DND-41 (cell line): ENCODE measurements at regions not wholly inside any gene's neighbourhood (a gene's known extent, or its start where the extent isn't known, plus 50 kb on each side); places are given as distances from the start of the nearest gene placed in this dataset.

Source experiments
- ATAC-seq: fragments of 200-7000 bp; cut with Tn5 transposase; 3 replicates; pipeline ENCODE4 v1.9.1; 2021; ENCODE audit warnings: low read depth; ENCODE audit not compliant: insufficient read depth
- DNase-seq: peaks from one replicate; pipeline ENCODE4 v3.0.0-alpha.2; 2020
- H2AFZ ChIP-seq: 2 replicates; pipeline ENCODE4 v1.6.0; 2012; ENCODE audit warnings: low read depth, low read length
- H3K27ac ChIP-seq: 2 replicates; pipeline ENCODE4 v1.5.1; 2012; ENCODE audit warnings: low read length, inconsistent platforms
- H3K27me3 ChIP-seq: fragments of 200-600 bp; sonication (generic); 2 replicates; pipeline ENCODE4 v1.6.0; 2012; ENCODE audit warnings: low read length, mild to moderate bottlenecking, inconsistent platforms; ENCODE audit not compliant: insufficient read depth, poor library complexity
- H3K36me3 ChIP-seq: 2 replicates; pipeline ENCODE4 v1.5.1; 2012; ENCODE audit warnings: low read length, inconsistent platforms; ENCODE audit not compliant: insufficient read depth
- H3K4me1 ChIP-seq: 2 replicates; pipeline ENCODE4 v1.5.1; 2012; ENCODE audit warnings: mild to moderate bottlenecking, low read length; ENCODE audit not compliant: insufficient read depth
- H3K4me2 ChIP-seq: 2 replicates; pipeline ENCODE4 v1.6.0; 2012; ENCODE audit warnings: mild to moderate bottlenecking, moderate library complexity, low read length, inconsistent platforms; ENCODE audit not compliant: insufficient read depth
- H3K4me3 ChIP-seq, 2 experiments: fragments of 200-600 bp in 1 of 2; shearing (Covaris generic) in 1 of 2; 2 replicates each; pipeline ENCODE4 v1.5.1; 2012 to 2016; ENCODE audit warnings: inconsistent platforms in 2 of 2, low read length in 2 of 2, mild to moderate bottlenecking in 2 of 2, low read depth in 1 of 2, moderate library complexity in 1 of 2
- H3K79me2 ChIP-seq: 2 replicates; pipeline ENCODE4 v1.6.0; 2012; ENCODE audit warnings: low read length, inconsistent platforms; ENCODE audit not compliant: insufficient read depth
- H3K9ac ChIP-seq: 2 replicates; pipeline ENCODE4 v1.6.0; 2012; ENCODE audit warnings: low read depth, mild to moderate bottlenecking, inconsistent platforms, low read length, moderate library complexity
- H3K9me3 ChIP-seq: 2 replicates; pipeline ENCODE4 v1.5.1; 2012; ENCODE audit warnings: low read length, moderate library complexity, mild to moderate bottlenecking, inconsistent platforms; ENCODE audit not compliant: insufficient read depth, severe bottlenecking
- H4K20me1 ChIP-seq: 2 replicates; pipeline ENCODE4 v1.6.0; 2012; ENCODE audit warnings: low read length; ENCODE audit not compliant: insufficient read depth
- EZH2 ChIP-seq: IDR thresholded peaks from 3 replicates; pipeline ENCODE4 v1.6.1; 2012; ENCODE audit warnings: borderline replicate concordance, low read depth, mild to moderate bottlenecking, moderate library complexity, low read length, inconsistent platforms; ENCODE audit not compliant: severe bottlenecking
- TF ChIP-seq, protein P1 (sequence below): IDR thresholded peaks from 2 replicates; pipeline ENCODE4 v1.5.1; 2012; ENCODE audit warnings: borderline replicate concordance, low read length, moderate library complexity, mild to moderate bottlenecking; ENCODE audit not compliant: poor library complexity, severe bottlenecking; ENCODE audit errors: extremely low read depth

DNA sequence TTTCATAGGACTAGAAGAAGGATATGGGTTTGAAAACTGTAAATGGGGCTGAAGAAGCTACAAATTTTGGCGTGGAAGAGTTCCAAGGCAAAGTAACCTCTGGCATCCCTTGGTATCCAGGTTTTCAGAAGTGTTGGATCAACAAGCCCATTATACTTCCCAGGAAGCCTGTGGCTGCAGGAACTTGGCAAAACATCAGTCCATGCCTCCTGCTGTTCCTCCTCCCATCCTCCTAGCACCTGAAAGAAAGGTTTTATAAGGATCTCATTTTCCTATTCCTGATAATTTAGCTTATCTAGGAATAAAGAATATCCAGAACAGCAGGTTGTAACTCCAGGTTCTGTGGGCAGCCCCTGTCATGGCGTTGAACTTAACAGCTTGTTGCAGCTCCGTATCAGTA is 72.5 kb upstream of the LPAR1 start:
- ATAC-seq (no peak), DNase-seq (no peak)
- TF ChIP-seq EZH2 = no peak
- TF ChIP-seq, protein P1, sequence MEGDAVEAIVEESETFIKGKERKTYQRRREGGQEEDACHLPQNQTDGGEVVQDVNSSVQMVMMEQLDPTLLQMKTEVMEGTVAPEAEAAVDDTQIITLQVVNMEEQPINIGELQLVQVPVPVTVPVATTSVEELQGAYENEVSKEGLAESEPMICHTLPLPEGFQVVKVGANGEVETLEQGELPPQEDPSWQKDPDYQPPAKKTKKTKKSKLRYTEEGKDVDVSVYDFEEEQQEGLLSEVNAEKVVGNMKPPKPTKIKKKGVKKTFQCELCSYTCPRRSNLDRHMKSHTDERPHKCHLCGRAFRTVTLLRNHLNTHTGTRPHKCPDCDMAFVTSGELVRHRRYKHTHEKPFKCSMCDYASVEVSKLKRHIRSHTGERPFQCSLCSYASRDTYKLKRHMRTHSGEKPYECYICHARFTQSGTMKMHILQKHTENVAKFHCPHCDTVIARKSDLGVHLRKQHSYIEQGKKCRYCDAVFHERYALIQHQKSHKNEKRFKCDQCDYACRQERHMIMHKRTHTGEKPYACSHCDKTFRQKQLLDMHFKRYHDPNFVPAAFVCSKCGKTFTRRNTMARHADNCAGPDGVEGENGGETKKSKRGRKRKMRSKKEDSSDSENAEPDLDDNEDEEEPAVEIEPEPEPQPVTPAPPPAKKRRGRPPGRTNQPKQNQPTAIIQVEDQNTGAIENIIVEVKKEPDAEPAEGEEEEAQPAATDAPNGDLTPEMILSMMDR = no peak
- no peaks in the 10 kb centered on the region for H3K79me2 ChIP-seq
- H3K27me3 ChIP-seq = no peaks in the 10 kb centered on the region
- no peak overlapping the region for H3K4me3 ChIP-seq
- H3K9ac ChIP-seq = no peak overlapping the region
- H4K20me1 ChIP-seq = no peaks in the 10 kb centered on the region
- H3K4me2 ChIP-seq = no peak overlapping the region
- H2AFZ ChIP-seq = no peak overlapping the region
- no peaks in the 10 kb centered on the region for H3K4me1 ChIP-seq
- H3K9me3 ChIP-seq = no peaks in the 10 kb centered on the region
- no peaks in the 10 kb centered on the region for H3K36me3 ChIP-seq
- no peak overlapping the region for H3K27ac ChIP-seq

DNA sequence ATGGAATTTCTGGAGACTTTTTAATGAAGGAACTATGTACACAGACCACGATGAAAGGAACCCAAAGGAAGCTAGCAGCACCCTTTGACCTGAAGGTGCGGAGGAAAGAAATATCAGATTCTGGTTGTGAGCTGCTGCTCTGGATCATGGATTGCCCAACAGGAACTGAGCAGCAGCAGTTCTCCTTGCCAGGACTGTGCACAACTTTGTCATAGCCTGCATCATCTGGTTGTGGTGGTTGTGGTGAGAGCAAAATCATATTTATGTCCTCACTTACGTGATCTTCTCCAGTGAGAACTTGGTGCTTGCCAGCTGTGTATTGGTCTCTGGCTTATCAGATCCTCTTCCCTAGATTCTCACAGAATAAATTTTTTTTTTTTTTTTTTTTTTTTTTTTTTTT is 70.7 kb upstream of the LPAR1 start:
- Histone ChIP-seq H4K20me1 (no peaks in the 10 kb centered on the region), H3K9ac (no peak overlapping the region), H2AFZ (no peak overlapping the region), H3K79me2 (no peaks in the 10 kb centered on the region), H3K36me3 (no peaks in the 10 kb centered on the region), H3K27ac (no peak overlapping the region), H3K4me3 (no peak overlapping the region), H3K4me2 (no peak overlapping the region), H3K27me3 (no peaks in the 10 kb centered on the region), H3K9me3 (no peaks in the 10 kb centered on the region), H3K4me1 (no peaks in the 10 kb centered on the region)
- DNase-seq (no peak), ATAC-seq (no peak)
- TF ChIP-seq, protein P1 = no peak
- TF ChIP-seq EZH2 = no peak

DNA sequence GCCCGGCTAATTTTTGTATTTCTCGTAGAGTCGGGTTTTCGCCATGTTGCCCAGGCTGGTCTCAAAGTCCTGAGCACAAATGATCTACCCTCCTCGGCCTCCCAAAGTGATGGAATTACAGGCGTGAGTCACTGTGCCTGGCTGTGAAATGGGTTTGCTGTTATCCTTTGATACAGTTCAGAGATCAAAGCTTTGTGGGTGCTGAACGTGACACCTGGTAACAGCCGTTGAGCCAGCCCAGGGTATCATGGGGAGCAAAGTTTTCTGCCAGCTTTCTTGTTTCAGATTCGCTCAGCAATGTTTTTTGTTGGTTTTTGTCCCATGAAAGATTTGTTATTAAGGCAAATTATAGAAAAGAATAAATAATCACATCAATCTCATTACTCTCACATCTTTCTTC is 68.9 kb upstream of the LPAR1 start:
- no peak overlapping the region for H3K9ac ChIP-seq
- H2AFZ ChIP-seq = no peak overlapping the region
- no peak overlapping the region for H3K27ac ChIP-seq
- no peaks in the 10 kb centered on the region for H3K9me3 ChIP-seq
- DNase-seq (peak; percentile 3), ATAC-seq (no peak)
- H3K4me3 ChIP-seq = no peak overlapping the region
- H4K20me1 ChIP-seq = no peaks in the 10 kb centered on the region
- H3K36me3 ChIP-seq = no peaks in the 10 kb centered on the region
- H3K4me2 ChIP-seq = no peak overlapping the region
- TF ChIP-seq EZH2 = no peak
- TF ChIP-seq, protein P1 = no peak
- H3K79me2 ChIP-seq = no peaks in the 10 kb centered on the region
- H3K27me3 ChIP-seq = no peaks in the 10 kb centered on the region
- no peaks in the 10 kb centered on the region for H3K4me1 ChIP-seq

DNA sequence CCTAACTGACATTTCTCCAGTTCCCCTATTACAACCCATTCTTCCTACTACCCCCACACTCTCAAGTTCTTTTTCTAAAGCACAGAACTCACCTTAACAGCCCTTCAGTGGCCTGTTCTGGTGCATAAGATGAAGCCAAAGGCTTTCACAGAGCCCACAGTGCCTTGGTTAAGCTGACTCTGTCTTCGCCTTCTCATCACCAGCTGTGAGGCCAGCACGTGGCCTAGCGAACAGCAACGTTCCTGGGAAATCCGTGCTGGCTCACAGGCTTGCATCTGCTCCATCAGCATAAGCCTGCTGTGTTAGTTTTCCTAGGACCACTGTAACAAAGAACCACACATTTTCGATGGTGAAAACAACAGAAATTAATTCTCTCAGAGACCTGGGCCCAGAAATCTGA is 67.9 kb upstream of the LPAR1 start:
- TF ChIP-seq, protein P1 = no peak
- no peak for TF ChIP-seq EZH2
- H3K4me1 ChIP-seq = no peaks in the 10 kb centered on the region
- no peaks in the 10 kb centered on the region for H4K20me1 ChIP-seq
- no peaks in the 10 kb centered on the region for H3K79me2 ChIP-seq
- ATAC-seq (no peak), DNase-seq (no peak)
- H3K36me3 ChIP-seq = no peaks in the 10 kb centered on the region
- H3K4me2 ChIP-seq = no peak overlapping the region
- H3K9me3 ChIP-seq = no peaks in the 10 kb centered on the region
- H3K27me3 ChIP-seq = no peaks in the 10 kb centered on the region
- H3K9ac ChIP-seq = no peak overlapping the region
- H2AFZ ChIP-seq = no peak overlapping the region
- H3K27ac ChIP-seq = no peak overlapping the region
- H3K4me3 ChIP-seq = no peak overlapping the region
